ENCODE measurements at regions not wholly inside any gene's neighbourhood (a gene's known extent, or its start where the extent isn't known, plus 50 kb on each side); places are given as distances from the start of the nearest gene placed in this dataset.

- dilution Hi-C loops (cut with MboI; ENCODE audit: extremely low pct_ligation_motif_present, low sequenced_read_pairs), result no loop called here
- FAIRE-seq, result no peak
- no peaks in the 10 kb centered on the region for H3K79me2 ChIP-seq (ENCODE audit: control insufficient read depth, insufficient read depth, low read length)
- no peak for TF ChIP-seq POLR2AphosphoS5 (IDR thresholded peaks at IDR 0.05; ENCODE audit: insufficient read depth, low read depth, low read length)
- TF ChIP-seq MAX (IDR thresholded peaks at IDR 0.05; ENCODE audit: insufficient read depth, insufficient read length), result no peak
- no peak for TF ChIP-seq EZH2 (IDR thresholded peaks at IDR 0.05; ENCODE audit: borderline replicate concordance, low read depth, low read length, severe bottlenecking)
- TF ChIP-seq CTCF (IDR thresholded peaks at IDR 0.05; ENCODE audit: extremely low read depth in 1 of 2, insufficient read depth in 1 of 2, low read depth in 1 of 2, low read length in 2 of 2), result no peak
- no peak for TF ChIP-seq FOS (IDR thresholded peaks at IDR 0.05; ENCODE audit: borderline replicate concordance, insufficient read depth, low read length)
- TF ChIP-seq MYC (IDR thresholded peaks at IDR 0.05; ENCODE audit: low read depth, low read length), result no peak
- TF ChIP-seq POLR2A (IDR thresholded peaks at IDR 0.05; ENCODE audit: low read depth, low read length), result no peak
- no peak for TF ChIP-seq GATA2 (IDR thresholded peaks at IDR 0.05; ENCODE audit: insufficient read depth, insufficient read length, low read depth, low read length)
- no peak for TF ChIP-seq JUN (IDR thresholded peaks at IDR 0.05; ENCODE audit: borderline replicate concordance, insufficient read depth, insufficient read length, low read depth)
- H3K27me3 ChIP-seq (ENCODE audit: control insufficient read depth in 2 of 2, insufficient read depth in 2 of 2, low read length in 2 of 2), result peaks cover 2 to 12% of the 10 kb centered on the region in 2 experiments
- H3K27ac ChIP-seq (ENCODE audit: insufficient read depth, low read depth, low read length), result no peak overlapping the region
- CTCF ChIA-PET, result no interaction called here
- no peaks in the 10 kb centered on the region for H4K20me1 ChIP-seq (replicated peaks; ENCODE audit: control insufficient read depth, extremely low read depth, insufficient read depth, low read length)
- POLR2A ChIA-PET, result no interaction called here
- H3K4me2 ChIP-seq (ENCODE audit: insufficient read depth, low read length), result no peak overlapping the region
- intact Hi-C loops (cut with micrococcal nuclease), result loop anchor here (2.0 kb wide), 1 partner anchor 13 kb away; no protein-coding TSS in a partner anchor
- H3K9me3 ChIP-seq (replicated peaks; ENCODE audit: control insufficient read depth, insufficient read depth, low read length), result no peaks in the 10 kb centered on the region
- BruUV-seq (replicated peaks), result no TSS peak
- no peaks in the 10 kb centered on the region for H3K4me1 ChIP-seq (ENCODE audit: control insufficient read depth, extremely low read depth, insufficient read depth, low read length)
- no peaks in the 10 kb centered on the region for H3K9me1 ChIP-seq (replicated peaks; ENCODE audit: control insufficient read depth, extremely low read depth, insufficient read depth, low read length)
- no peak overlapping the region for H3K4me3 ChIP-seq (replicated peaks in 1 of 3; ENCODE audit: insufficient read depth in 1 of 3, low read depth in 1 of 3, low read length in 3 of 3)
- H3K9ac ChIP-seq (replicated peaks; ENCODE audit: extremely low read depth, insufficient read depth, low read length), result no peak overlapping the region
- H3K36me3 ChIP-seq (ENCODE audit: control insufficient read depth in 2 of 2, extremely low read depth in 1 of 2, insufficient read depth in 2 of 2, low read length in 2 of 2), result no peaks in the 10 kb centered on the region
- no peak overlapping the region for H2AFZ ChIP-seq (ENCODE audit: low read depth, low read length)
- DNase-seq (ENCODE audit: low read depth, low spot score), result no peak
Measured at GRCh38 chr5:74231697-74232096, 408.8 kb downstream of the ENC1 start.

Data from endothelial cell of umbilical vein (primary cell).